A673 (cell line): ENCODE measurements at regions not wholly inside any gene's neighbourhood (a gene's known extent, or its start where the extent isn't known, plus 50 kb on each side); places are given as distances from the start of the nearest gene placed in this dataset.

Source experiments
- EZH2 ChIP-seq: fragments of 200-600 bp; sonication (generic); IDR thresholded peaks from 2 replicates; pipeline ENCODE4 v1.6.1; 2017; ENCODE audit warnings: borderline replicate concordance, low read depth, mild to moderate bottlenecking, mixed read lengths, antibody characterized with exemption, low read length; ENCODE audit not compliant: poor library complexity, severe bottlenecking
- TF ChIP-seq, protein P1 (sequence below): fragments of 300-800, 200-600 bp; sonication (generic); conservative IDR thresholded peaks from 2 replicates; pipeline ENCODE4 v1.5.1; 2017; ENCODE audit warnings: low read depth, mild to moderate bottlenecking, antibody characterized with exemption, low read length, moderate library complexity, mixed read lengths

GRCh38 chr1:186255266-186255665 is 119.8 kb downstream of the TPR start:
- TF ChIP-seq, protein P1, sequence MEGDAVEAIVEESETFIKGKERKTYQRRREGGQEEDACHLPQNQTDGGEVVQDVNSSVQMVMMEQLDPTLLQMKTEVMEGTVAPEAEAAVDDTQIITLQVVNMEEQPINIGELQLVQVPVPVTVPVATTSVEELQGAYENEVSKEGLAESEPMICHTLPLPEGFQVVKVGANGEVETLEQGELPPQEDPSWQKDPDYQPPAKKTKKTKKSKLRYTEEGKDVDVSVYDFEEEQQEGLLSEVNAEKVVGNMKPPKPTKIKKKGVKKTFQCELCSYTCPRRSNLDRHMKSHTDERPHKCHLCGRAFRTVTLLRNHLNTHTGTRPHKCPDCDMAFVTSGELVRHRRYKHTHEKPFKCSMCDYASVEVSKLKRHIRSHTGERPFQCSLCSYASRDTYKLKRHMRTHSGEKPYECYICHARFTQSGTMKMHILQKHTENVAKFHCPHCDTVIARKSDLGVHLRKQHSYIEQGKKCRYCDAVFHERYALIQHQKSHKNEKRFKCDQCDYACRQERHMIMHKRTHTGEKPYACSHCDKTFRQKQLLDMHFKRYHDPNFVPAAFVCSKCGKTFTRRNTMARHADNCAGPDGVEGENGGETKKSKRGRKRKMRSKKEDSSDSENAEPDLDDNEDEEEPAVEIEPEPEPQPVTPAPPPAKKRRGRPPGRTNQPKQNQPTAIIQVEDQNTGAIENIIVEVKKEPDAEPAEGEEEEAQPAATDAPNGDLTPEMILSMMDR: no peak
- no peak for TF ChIP-seq EZH2
